Neural cell (in vitro differentiated cells): ENCODE measurements at regions not wholly inside any gene's neighbourhood (a gene's known extent, or its start where the extent isn't known, plus 50 kb on each side); places are given as distances from the start of the nearest gene placed in this dataset.

Source experiments
- H2AFZ ChIP-seq: fragments of 200-600, 300-800 bp; sonication (generic), shearing (Covaris generic); 2 replicates; pipeline ENCODE4 v1.6.0; 2014; ENCODE audit warnings: low read depth, mild to moderate bottlenecking, antibody characterized with exemption, low read length, moderate library complexity
- H3F3A ChIP-seq: fragments of 200-600 bp; shearing (Covaris generic); 2 replicates; pipeline ENCODE4 v1.6.1; 2016; ENCODE audit warnings: mild to moderate bottlenecking, moderate library complexity, mixed read lengths, antibody characterized with exemption, low read length; ENCODE audit not compliant: insufficient read depth, poor library complexity, severe bottlenecking
- H3K27ac ChIP-seq: fragments of 200-600, 300-800 bp; sonication (generic), shearing (Covaris generic); 2 replicates; pipeline ENCODE4 v1.5.1; 2014; ENCODE audit warnings: mild to moderate bottlenecking, low read length, moderate library complexity
- H3K27me3 ChIP-seq: fragments of 300-800, 200-600 bp; sonication (generic), shearing (Covaris generic); 2 replicates; pipeline ENCODE4 v1.6.0; 2014; ENCODE audit warnings: mild to moderate bottlenecking, low read depth, low read length, moderate library complexity; ENCODE audit not compliant: insufficient read depth
- H3K36me3 ChIP-seq: fragments of 300-800, 200-600 bp; sonication (generic), shearing (Covaris generic); 2 replicates; pipeline ENCODE4 v1.5.1; 2014; ENCODE audit warnings: mild to moderate bottlenecking, antibody characterized with exemption, low read length, moderate library complexity; ENCODE audit not compliant: insufficient read depth
- H3K4me2 ChIP-seq: fragments of 300-800, 200-600 bp; sonication (generic), shearing (Covaris generic); 2 replicates; pipeline ENCODE4 v1.6.0; 2014; ENCODE audit warnings: mild to moderate bottlenecking, low read length
- H3K4me3 ChIP-seq: fragments of 300-800, 200-600 bp; sonication (generic), shearing (Covaris generic); 2 replicates; pipeline ENCODE4 v1.5.1; 2014; ENCODE audit warnings: mild to moderate bottlenecking, low read length, moderate library complexity
- H3K79me2 ChIP-seq: fragments of 200-600 bp; shearing (Covaris generic); replicated peaks from 2 replicates; pipeline ENCODE4 v1.6.0; 2014; ENCODE audit warnings: mild to moderate bottlenecking, low read length, moderate library complexity; ENCODE audit not compliant: insufficient read depth
- H3K9ac ChIP-seq: fragments of 300-800, 200-600 bp; sonication (generic), shearing (Covaris generic); 2 replicates; pipeline ENCODE4 v1.6.1; 2016; ENCODE audit warnings: mild to moderate bottlenecking, low read length, mixed read lengths
- H3K9me2 ChIP-seq: fragments of 200-600 bp; shearing (Covaris generic); 2 replicates; pipeline ENCODE4 v1.6.1; 2016; ENCODE audit warnings: mild to moderate bottlenecking, low read length, mixed read lengths; ENCODE audit not compliant: insufficient read depth
- H3K9me3 ChIP-seq: fragments of 200-600, 300-800 bp; sonication (generic), shearing (Covaris generic); 2 replicates; pipeline ENCODE4 v1.6.1; 2016; ENCODE audit warnings: mild to moderate bottlenecking, mixed run types, low read length, moderate library complexity, mixed read lengths
- H4K20me1 ChIP-seq: fragments of 200-600 bp; shearing (Covaris generic); 2 replicates; pipeline ENCODE4 v1.6.1; 2016; ENCODE audit warnings: mild to moderate bottlenecking, mixed run types; ENCODE audit not compliant: insufficient read depth
- CTCF ChIP-seq: fragments of 450-650 bp; IDR thresholded peaks from 2 replicates; pipeline ENCODE4 v1.5.1; 2014; ENCODE audit warnings: antibody characterized with exemption, mild to moderate bottlenecking, moderate library complexity; ENCODE audit not compliant: poor library complexity, severe bottlenecking
- EP300 ChIP-seq: fragments of 450-650 bp; conservative IDR thresholded peaks from 2 replicates; pipeline ENCODE4 v1.6.1; 2014; ENCODE audit warnings: antibody characterized with exemption, mild to moderate bottlenecking, moderate library complexity; ENCODE audit not compliant: poor library complexity, severe bottlenecking
- EZH2 ChIP-seq: fragments of 200-600, 300-800 bp; shearing (Covaris generic), sonication (generic); IDR thresholded peaks from 2 replicates; pipeline ENCODE4 v1.6.1; 2014; ENCODE audit warnings: antibody characterized with exemption, low read length, borderline replicate concordance, mild to moderate bottlenecking; ENCODE audit not compliant: insufficient read depth, poor library complexity, severe bottlenecking
- MXI1 ChIP-seq: fragments of 450-650 bp; conservative IDR thresholded peaks from 2 replicates; pipeline ENCODE4 v1.6.1; 2014; ENCODE audit warnings: antibody characterized with exemption, mild to moderate bottlenecking; ENCODE audit not compliant: poor library complexity, severe bottlenecking
- POLR2AphosphoS5 ChIP-seq: IDR thresholded peaks from 2 replicates; pipeline ENCODE4 v1.6.1; 2012
- RAD21 ChIP-seq: fragments of 450-650 bp; conservative IDR thresholded peaks from 2 replicates; pipeline ENCODE4 v1.6.1; 2014; ENCODE audit warnings: antibody characterized with exemption, mild to moderate bottlenecking, moderate library complexity
- REST ChIP-seq: IDR thresholded peaks from 2 replicates; pipeline ENCODE4 v1.6.1; 2012; ENCODE audit warnings: borderline replicate concordance
- SMC3 ChIP-seq: fragments of 450-650 bp; conservative IDR thresholded peaks from 2 replicates; pipeline ENCODE4 v1.6.1; 2014; ENCODE audit warnings: antibody characterized with exemption, mild to moderate bottlenecking, moderate library complexity; ENCODE audit not compliant: poor library complexity
- TAF1 ChIP-seq: IDR thresholded peaks from 2 replicates; pipeline ENCODE4 v1.6.1; 2012; ENCODE audit warnings: low read depth

- Histone ChIP-seq H4K20me1 (no peaks in the 10 kb centered on the region), H3K4me2 (no peak overlapping the region), H3K9me3 (no peaks in the 10 kb centered on the region), H3K27me3 (no peaks in the 10 kb centered on the region), H3K4me3 (no peak overlapping the region), H2AFZ (no peak overlapping the region), H3K9me2 (no peaks in the 10 kb centered on the region), H3K27ac (no peak overlapping the region), H3K79me2 (no peaks in the 10 kb centered on the region), H3K9ac (no peak overlapping the region), H3K36me3 (no peaks in the 10 kb centered on the region), H3F3A (no peaks in the 10 kb centered on the region)
- no peak for TF ChIP-seq POLR2AphosphoS5
- TF ChIP-seq TAF1, result no peak
- TF ChIP-seq RAD21, result no peak
- no peak for TF ChIP-seq MXI1
- no peak for TF ChIP-seq SMC3
- no peak for TF ChIP-seq CTCF
These were observed 96.4 kb downstream of the ACTL7B start for GRCh38 chr9:108759399-108759798.

DNA sequence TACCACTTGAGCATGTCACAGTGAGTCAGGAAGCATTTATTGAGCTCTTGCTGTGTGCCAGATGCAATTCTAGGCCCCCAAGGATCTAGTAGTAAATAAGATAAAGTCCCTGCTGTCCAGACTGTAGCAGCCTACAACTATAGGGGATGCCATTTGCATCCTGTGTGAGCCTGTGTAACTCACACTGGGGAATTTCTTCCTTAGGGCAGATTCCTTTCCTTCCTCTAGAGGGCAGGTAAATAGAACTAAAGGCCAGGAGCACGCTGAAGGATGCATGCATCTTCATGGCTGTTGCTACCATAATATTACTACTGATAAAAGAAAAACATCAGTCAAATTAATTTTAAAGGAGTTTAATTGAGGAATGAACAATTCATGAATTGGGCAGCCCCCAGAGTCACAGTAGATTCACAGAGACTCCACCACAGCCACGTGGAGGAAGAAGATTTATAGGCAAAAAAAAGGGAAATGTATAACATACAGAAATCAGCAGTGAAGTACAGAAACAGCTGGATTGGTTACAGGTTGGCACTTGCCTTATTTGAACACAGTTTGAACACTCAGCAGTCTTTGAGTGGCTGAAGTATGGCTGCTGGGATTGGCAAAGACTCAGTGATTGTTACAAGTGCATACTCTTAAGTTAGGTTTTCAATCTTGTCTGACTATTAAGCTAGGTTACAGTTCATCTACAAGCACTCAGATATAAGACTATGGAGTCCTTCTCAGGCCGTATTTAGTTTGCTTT is 98.9 kb downstream of the ACTL7B start:
- Histone ChIP-seq H3K79me2 (no peaks in the 10 kb centered on the region), H3K9me3 (no peaks in the 10 kb centered on the region), H2AFZ (no peak overlapping the region), H3K27ac (no peak overlapping the region), H3K36me3 (no peaks in the 10 kb centered on the region), H4K20me1 (no peaks in the 10 kb centered on the region), H3F3A (no peaks in the 10 kb centered on the region), H3K4me2 (no peak overlapping the region), H3K27me3 (no peaks in the 10 kb centered on the region), H3K9ac (no peak overlapping the region), H3K4me3 (no peak overlapping the region), H3K9me2 (no peaks in the 10 kb centered on the region)
- no peak for TF ChIP-seq EZH2

GRCh38 chr9:108755979-108756378 is 99.8 kb downstream of the ACTL7B start:
- H3K4me2 ChIP-seq, result no peak overlapping the region
- no peaks in the 10 kb centered on the region for H3K9me3 ChIP-seq
- H3K27ac ChIP-seq, result no peak overlapping the region
- no peak overlapping the region for H3K4me3 ChIP-seq
- no peaks in the 10 kb centered on the region for H3K9me2 ChIP-seq
- H2AFZ ChIP-seq, result no peak overlapping the region
- TF ChIP-seq SMC3, result no peak
- no peaks in the 10 kb centered on the region for H3K27me3 ChIP-seq
- H3K36me3 ChIP-seq, result no peaks in the 10 kb centered on the region
- H4K20me1 ChIP-seq, result no peaks in the 10 kb centered on the region
- H3K9ac ChIP-seq, result no peak overlapping the region
- no peaks in the 10 kb centered on the region for H3F3A ChIP-seq
- H3K79me2 ChIP-seq, result no peaks in the 10 kb centered on the region

DNA sequence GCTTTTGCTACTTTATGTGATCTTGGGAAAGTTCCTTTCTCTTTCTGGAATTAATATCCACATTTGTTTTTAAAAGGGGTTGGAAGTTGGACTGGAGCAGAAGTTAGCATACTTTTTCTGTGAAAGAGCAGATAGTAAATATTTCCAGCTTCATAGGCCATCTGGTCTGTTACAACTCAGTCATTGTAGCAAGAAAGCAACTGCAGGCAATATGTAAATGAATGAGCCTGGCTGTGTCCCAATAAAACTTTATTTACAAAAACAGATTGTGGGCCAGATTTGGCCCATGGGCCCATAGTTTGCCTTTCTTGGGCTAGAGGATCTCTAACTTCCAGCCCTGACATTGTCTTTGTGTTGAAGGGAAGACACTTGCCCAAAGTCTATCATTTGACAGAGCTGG is 104.4 kb downstream of the ACTL7B start:
- H3K27ac ChIP-seq, result no peak overlapping the region
- no peaks in the 10 kb centered on the region for H4K20me1 ChIP-seq
- H3K9me3 ChIP-seq, result no peaks in the 10 kb centered on the region
- no peaks in the 10 kb centered on the region for H3K36me3 ChIP-seq
- no peak overlapping the region for H3K4me2 ChIP-seq
- no peaks in the 10 kb centered on the region for H3K79me2 ChIP-seq
- no peak overlapping the region for H3K4me3 ChIP-seq
- H2AFZ ChIP-seq, result no peak overlapping the region
- H3K9ac ChIP-seq, result no peak overlapping the region
- no peaks in the 10 kb centered on the region for H3K27me3 ChIP-seq
- H3K9me2 ChIP-seq, result no peaks in the 10 kb centered on the region
- no peaks in the 10 kb centered on the region for H3F3A ChIP-seq
- no peak for TF ChIP-seq SMC3
- TF ChIP-seq MXI1, result no peak
- TF ChIP-seq RAD21, result no peak
- no peak for TF ChIP-seq REST
- TF ChIP-seq TAF1, result no peak
- TF ChIP-seq POLR2AphosphoS5, result no peak
- TF ChIP-seq EZH2, result no peak
- no peak for TF ChIP-seq CTCF
- TF ChIP-seq EP300, result no peak
